SK-N-SH (cell line): ENCODE measurements at regions not wholly inside any gene's neighbourhood (a gene's known extent, or its start where the extent isn't known, plus 50 kb on each side); places are given as distances from the start of the nearest gene placed in this dataset.

ENCODE experiments used
- EP300 ChIP-seq, 2 experiments: IDR thresholded peaks; 2 replicates each; pipeline versions ENCODE4 v1.4.0 to v1.6.1; 2012; ENCODE audit warnings: borderline replicate concordance in 1 of 2, low read depth in 1 of 2, low read length in 1 of 2
- EZH2phosphoT487 ChIP-seq: fragments of 200-600 bp; sonication (generic); IDR thresholded peaks from 2 replicates; pipeline ENCODE4 v1.6.1; 2017; ENCODE audit warnings: low read depth, mixed run types, mild to moderate bottlenecking, antibody characterized with exemption, moderate library complexity, borderline replicate concordance
- GATA2 ChIP-seq: sonication (generic); formaldehyde crosslinking; IDR thresholded peaks from 2 replicates; pipeline ENCODE4 v1.5.0; 2020; ENCODE audit warnings: mild to moderate bottlenecking, missing genetic modification reagents
- IRF3 ChIP-seq: fragments of 150-350 bp; IDR thresholded peaks from 2 replicates; pipeline ENCODE4 v1.6.1; 2016; ENCODE audit warnings: mild to moderate bottlenecking, low read depth, low read length
- POLR2AphosphoS5 ChIP-seq: IDR thresholded peaks from 2 replicates; pipeline ENCODE4 v1.6.1; 2012; ENCODE audit warnings: low read depth, low read length
- SMC3 ChIP-seq: IDR thresholded peaks from 2 replicates; pipeline ENCODE4 v1.6.1; 2012; ENCODE audit warnings: low read depth, low read length, improper control_type of control experiment
- YY1 ChIP-seq: IDR thresholded peaks from 2 replicates; pipeline ENCODE4 v1.4.0; 2012; ENCODE audit warnings: low read depth, mild to moderate bottlenecking
- TF ChIP-seq, protein P1 (sequence below): fragments of 150-350 bp; IDR thresholded peaks from 2 replicates; pipeline ENCODE4 v1.6.1; 2017; ENCODE audit warnings: antibody characterized with exemption, low read length, low read depth, borderline replicate concordance
- TF ChIP-seq, protein P2 (sequence below): fragments of 200-600 bp; sonication (generic); IDR thresholded peaks from 2 replicates; pipeline ENCODE4 v1.6.1; 2017; ENCODE audit warnings: antibody characterized with exemption, mild to moderate bottlenecking, moderate library complexity

DNA sequence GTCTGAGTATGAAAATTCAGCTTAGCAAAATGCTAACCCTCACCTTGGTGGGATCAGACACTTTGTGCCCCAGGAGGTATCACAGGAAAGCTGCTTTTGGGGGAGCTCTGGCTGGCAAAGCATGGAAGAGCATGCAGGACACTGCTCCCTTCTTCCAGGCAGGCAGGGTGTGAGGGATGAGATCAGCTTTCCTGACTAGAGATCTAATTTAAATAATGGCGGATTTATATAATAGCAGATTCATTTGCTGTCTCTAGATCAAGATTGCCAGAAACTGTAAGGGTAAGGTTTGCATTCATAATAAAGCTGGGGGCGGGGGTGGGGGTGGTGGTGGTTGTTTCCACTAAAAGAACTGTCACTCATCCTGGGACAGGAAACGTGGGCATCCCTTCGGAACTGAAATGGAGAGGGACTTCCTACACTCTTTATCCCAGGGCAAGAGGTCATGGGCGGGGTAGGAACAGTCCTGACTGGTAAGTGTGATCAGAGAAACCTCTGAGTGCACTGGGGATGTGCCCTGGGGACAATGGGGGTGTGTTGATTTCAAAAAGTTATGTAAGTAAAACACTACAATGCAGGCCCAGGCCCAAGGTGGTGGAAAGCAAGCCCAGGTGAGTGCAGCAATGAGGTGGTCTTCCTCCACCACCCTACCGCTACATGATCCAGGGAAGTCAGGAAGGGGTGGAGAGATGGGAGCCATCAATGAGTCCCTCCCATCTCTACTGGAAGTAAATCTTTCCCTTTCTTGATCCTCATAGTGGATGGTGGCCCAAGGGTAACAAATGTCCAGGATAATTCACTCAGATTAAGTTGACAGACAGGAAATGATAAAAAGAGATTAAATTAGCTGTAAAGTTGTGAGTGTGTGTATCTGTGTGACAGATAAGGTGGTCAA lies 171.4 kb upstream of the SERPINE2 start:
- TF ChIP-seq GATA2 (CRISPR knock-in tag) (no peak), SMC3 (no peak), EP300 (IDR thresholded peaks at IDR 0.05; ENCODE audit: borderline replicate concordance in 1 of 2, low read depth in 1 of 2, low read length in 1 of 2) (no peak), YY1 (no peak), POLR2AphosphoS5 (no peak), IRF3 (no peak), EZH2phosphoT487 (no peak)
- TF ChIP-seq, protein P1, sequence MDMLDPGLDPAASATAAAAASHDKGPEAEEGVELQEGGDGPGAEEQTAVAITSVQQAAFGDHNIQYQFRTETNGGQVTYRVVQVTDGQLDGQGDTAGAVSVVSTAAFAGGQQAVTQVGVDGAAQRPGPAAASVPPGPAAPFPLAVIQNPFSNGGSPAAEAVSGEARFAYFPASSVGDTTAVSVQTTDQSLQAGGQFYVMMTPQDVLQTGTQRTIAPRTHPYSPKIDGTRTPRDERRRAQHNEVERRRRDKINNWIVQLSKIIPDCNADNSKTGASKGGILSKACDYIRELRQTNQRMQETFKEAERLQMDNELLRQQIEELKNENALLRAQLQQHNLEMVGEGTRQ = no peak
- TF ChIP-seq, protein P2, sequence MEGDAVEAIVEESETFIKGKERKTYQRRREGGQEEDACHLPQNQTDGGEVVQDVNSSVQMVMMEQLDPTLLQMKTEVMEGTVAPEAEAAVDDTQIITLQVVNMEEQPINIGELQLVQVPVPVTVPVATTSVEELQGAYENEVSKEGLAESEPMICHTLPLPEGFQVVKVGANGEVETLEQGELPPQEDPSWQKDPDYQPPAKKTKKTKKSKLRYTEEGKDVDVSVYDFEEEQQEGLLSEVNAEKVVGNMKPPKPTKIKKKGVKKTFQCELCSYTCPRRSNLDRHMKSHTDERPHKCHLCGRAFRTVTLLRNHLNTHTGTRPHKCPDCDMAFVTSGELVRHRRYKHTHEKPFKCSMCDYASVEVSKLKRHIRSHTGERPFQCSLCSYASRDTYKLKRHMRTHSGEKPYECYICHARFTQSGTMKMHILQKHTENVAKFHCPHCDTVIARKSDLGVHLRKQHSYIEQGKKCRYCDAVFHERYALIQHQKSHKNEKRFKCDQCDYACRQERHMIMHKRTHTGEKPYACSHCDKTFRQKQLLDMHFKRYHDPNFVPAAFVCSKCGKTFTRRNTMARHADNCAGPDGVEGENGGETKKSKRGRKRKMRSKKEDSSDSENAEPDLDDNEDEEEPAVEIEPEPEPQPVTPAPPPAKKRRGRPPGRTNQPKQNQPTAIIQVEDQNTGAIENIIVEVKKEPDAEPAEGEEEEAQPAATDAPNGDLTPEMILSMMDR = no peak
